ENCODE measurements at regions not wholly inside any gene's neighbourhood (a gene's known extent, or its start where the extent isn't known, plus 50 kb on each side); places are given as distances from the start of the nearest gene placed in this dataset.

DNA sequence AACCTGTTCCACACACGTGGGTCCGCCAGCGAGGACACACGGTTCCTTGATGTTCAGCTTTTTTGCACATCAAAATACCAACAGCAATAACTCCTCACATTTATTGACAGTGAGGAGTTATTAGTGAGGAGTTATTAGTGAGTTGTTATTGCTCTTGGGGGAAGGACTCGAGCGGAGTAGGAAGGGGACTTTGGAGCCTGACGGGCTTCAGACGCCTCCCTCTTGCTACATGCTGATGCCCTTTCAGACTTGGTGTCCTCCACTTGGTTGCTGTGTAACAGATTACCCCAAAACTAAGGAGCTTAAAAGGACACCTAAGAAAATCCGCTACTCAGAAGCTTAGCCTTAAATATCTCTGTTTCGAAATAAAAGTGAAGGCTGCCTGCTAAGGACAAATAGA, 181.9 kb upstream of the MSX2 start:
- DNase-seq (ENCODE audit: low read depth, low spot score) (no peak), FAIRE-seq (no peak)
- dilution Hi-C loops (cut with MboI; ENCODE audit: extremely low pct_ligation_motif_present, low sequenced_read_pairs) (no loop called here), intact Hi-C loops (cut with micrococcal nuclease) (no loop called here)
- Histone ChIP-seq H2AFZ (ENCODE audit: low read depth, low read length) (no peak overlapping the region), H3K9me1 (replicated peaks; ENCODE audit: control insufficient read depth, extremely low read depth, insufficient read depth, low read length) (no peaks in the 10 kb centered on the region), H3K27ac (ENCODE audit: insufficient read depth, low read depth, low read length) (no peak overlapping the region), H3K4me3 (replicated peaks in 1 of 3; ENCODE audit: insufficient read depth in 1 of 3, low read depth in 1 of 3, low read length in 3 of 3) (no peak overlapping the region), H3K4me2 (ENCODE audit: insufficient read depth, low read length) (no peak overlapping the region), H4K20me1 (replicated peaks; ENCODE audit: control insufficient read depth, extremely low read depth, insufficient read depth, low read length) (no peaks in the 10 kb centered on the region), H3K36me3 (ENCODE audit: control insufficient read depth in 2 of 2, extremely low read depth in 1 of 2, insufficient read depth in 2 of 2, low read length in 2 of 2) (no peaks in the 10 kb centered on the region), H3K27me3 (ENCODE audit: control insufficient read depth in 2 of 2, insufficient read depth in 2 of 2, low read length in 2 of 2) (no peaks in the 10 kb centered on the region), H3K4me1 (ENCODE audit: control insufficient read depth, extremely low read depth, insufficient read depth, low read length) (no peaks in the 10 kb centered on the region), H3K9me3 (replicated peaks; ENCODE audit: control insufficient read depth, insufficient read depth, low read length) (no peaks in the 10 kb centered on the region), H3K79me2 (ENCODE audit: control insufficient read depth, insufficient read depth, low read length) (no peaks in the 10 kb centered on the region), H3K9ac (replicated peaks; ENCODE audit: extremely low read depth, insufficient read depth, low read length) (no peak overlapping the region)
- ChIA-PET POLR2A (no interaction called here), CTCF (no interaction called here)
- TF ChIP-seq MYC (IDR thresholded peaks at IDR 0.05; ENCODE audit: low read depth, low read length) (no peak), CTCF (IDR thresholded peaks at IDR 0.05; ENCODE audit: extremely low read depth in 1 of 2, insufficient read depth in 1 of 2, low read depth in 1 of 2, low read length in 2 of 2) (no peak), JUN (IDR thresholded peaks at IDR 0.05; ENCODE audit: borderline replicate concordance, insufficient read depth, insufficient read length, low read depth) (no peak), EZH2 (IDR thresholded peaks at IDR 0.05; ENCODE audit: borderline replicate concordance, low read depth, low read length, severe bottlenecking) (no peak), GATA2 (IDR thresholded peaks at IDR 0.05; ENCODE audit: insufficient read depth, insufficient read length, low read depth, low read length) (no peak)
- BruUV-seq (replicated peaks) = no TSS peak

DNA sequence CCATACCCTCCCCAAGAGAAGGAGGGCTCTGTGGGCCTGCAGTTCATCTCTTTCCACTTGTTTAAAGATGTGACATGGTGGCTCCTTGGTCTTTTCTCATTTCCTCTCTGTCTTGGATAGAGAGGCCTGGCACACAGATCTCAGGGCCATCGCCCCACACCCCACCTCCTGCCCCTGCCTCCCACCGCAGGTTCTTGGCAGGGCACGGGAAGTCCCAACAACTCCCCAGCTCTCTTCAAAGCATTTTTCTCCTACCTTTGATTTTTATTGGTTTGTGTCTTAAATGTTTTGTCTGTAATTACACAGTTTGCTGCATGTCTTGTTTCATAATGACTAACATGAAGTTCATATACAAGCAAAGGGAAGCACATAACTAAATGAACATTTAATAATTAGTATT, 178.5 kb upstream of the MSX2 start:
- FAIRE-seq (no peak), DNase-seq (ENCODE audit: low read depth, low spot score) (no peak)
- Histone ChIP-seq H3K4me2 (ENCODE audit: insufficient read depth, low read length) (no peak overlapping the region), H2AFZ (ENCODE audit: low read depth, low read length) (no peak overlapping the region), H3K9me3 (replicated peaks; ENCODE audit: control insufficient read depth, insufficient read depth, low read length) (no peaks in the 10 kb centered on the region), H3K27me3 (ENCODE audit: control insufficient read depth in 2 of 2, insufficient read depth in 2 of 2, low read length in 2 of 2) (no peaks in the 10 kb centered on the region), H3K9ac (replicated peaks; ENCODE audit: extremely low read depth, insufficient read depth, low read length) (no peak overlapping the region), H3K79me2 (ENCODE audit: control insufficient read depth, insufficient read depth, low read length) (no peaks in the 10 kb centered on the region), H3K4me3 (replicated peaks in 1 of 3; ENCODE audit: insufficient read depth in 1 of 3, low read depth in 1 of 3, low read length in 3 of 3) (no peak overlapping the region), H4K20me1 (replicated peaks; ENCODE audit: control insufficient read depth, extremely low read depth, insufficient read depth, low read length) (no peaks in the 10 kb centered on the region), H3K27ac (ENCODE audit: insufficient read depth, low read depth, low read length) (no peak overlapping the region), H3K36me3 (ENCODE audit: control insufficient read depth in 2 of 2, extremely low read depth in 1 of 2, insufficient read depth in 2 of 2, low read length in 2 of 2) (no peaks in the 10 kb centered on the region), H3K9me1 (replicated peaks; ENCODE audit: control insufficient read depth, extremely low read depth, insufficient read depth, low read length) (no peaks in the 10 kb centered on the region), H3K4me1 (ENCODE audit: control insufficient read depth, extremely low read depth, insufficient read depth, low read length) (no peaks in the 10 kb centered on the region)
- no peak for TF ChIP-seq POLR2A (IDR thresholded peaks at IDR 0.05; ENCODE audit: low read depth, low read length)
- TF ChIP-seq FOS (IDR thresholded peaks at IDR 0.05; ENCODE audit: borderline replicate concordance, insufficient read depth, low read length) = no peak
- no peak for TF ChIP-seq CTCF (IDR thresholded peaks at IDR 0.05; ENCODE audit: extremely low read depth in 1 of 2, insufficient read depth in 1 of 2, low read depth in 1 of 2, low read length in 2 of 2)
- no peak for TF ChIP-seq JUN (IDR thresholded peaks at IDR 0.05; ENCODE audit: borderline replicate concordance, insufficient read depth, insufficient read length, low read depth)
- TF ChIP-seq MYC (IDR thresholded peaks at IDR 0.05; ENCODE audit: low read depth, low read length) = no peak
- TF ChIP-seq POLR2AphosphoS5 (IDR thresholded peaks at IDR 0.05; ENCODE audit: insufficient read depth, low read depth, low read length) = no peak
- no peak for TF ChIP-seq EZH2 (IDR thresholded peaks at IDR 0.05; ENCODE audit: borderline replicate concordance, low read depth, low read length, severe bottlenecking)
- no peak for TF ChIP-seq GATA2 (IDR thresholded peaks at IDR 0.05; ENCODE audit: insufficient read depth, insufficient read length, low read depth, low read length)
- TF ChIP-seq, protein P1, sequence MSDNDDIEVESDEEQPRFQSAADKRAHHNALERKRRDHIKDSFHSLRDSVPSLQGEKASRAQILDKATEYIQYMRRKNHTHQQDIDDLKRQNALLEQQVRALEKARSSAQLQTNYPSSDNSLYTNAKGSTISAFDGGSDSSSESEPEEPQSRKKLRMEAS (IDR thresholded peaks at IDR 0.05; ENCODE audit: insufficient read depth, insufficient read length) = no peak
- CTCF ChIA-PET = no interaction called here
- intact Hi-C loops (cut with micrococcal nuclease) = no loop called here
- POLR2A ChIA-PET = no interaction called here
- dilution Hi-C loops (cut with MboI; ENCODE audit: extremely low pct_ligation_motif_present, low sequenced_read_pairs) = no loop called here
- BruUV-seq (replicated peaks) = no TSS peak
